GM19395 (cell line): ENCODE measurements at regions not wholly inside any gene's neighbourhood (a gene's known extent, or its start where the extent isn't known, plus 50 kb on each side); places are given as distances from the start of the nearest gene placed in this dataset.
"Not testable (repeated sequence)": the region's sequence is repeated elsewhere in the genome, so short reads cannot be mapped to it uniquely, and the experiment has no call there.

Experiments
- ATAC-seq: cut with Tn5 transposase; IDR thresholded peaks from one replicate; pipeline ENCODE4 v1.9.1; 2021; ENCODE audit warnings: mild to moderate bottlenecking, moderate library complexity; ENCODE audit not compliant: unreplicated experiment

GRCh38 chr6:14472255-14472985 lies 354.8 kb downstream of the CD83 start:
- ATAC-seq: no peak

- no peak for ATAC-seq
These were observed 355.4 kb downstream of the CD83 start for GRCh38 chr6:14472986-14473337.

GRCh38 chr6:14474816-14475215 lies 357.2 kb downstream of the CD83 start:
- no peak for ATAC-seq

- no peak for ATAC-seq
These were observed 357.7 kb downstream of the CD83 start for GRCh38 chr6:14475306-14475705.

GRCh38 chr6:14476793-14477531 lies 359.4 kb downstream of the CD83 start:
- ATAC-seq: no peak

GRCh38 chr6:14477559-14477958 lies 360.0 kb downstream of the CD83 start:
- no peak for ATAC-seq

- no peak for ATAC-seq
These were observed 361.0 kb downstream of the CD83 start for GRCh38 chr6:14478381-14479225.

- not testable (repeated sequence) for ATAC-seq
These were observed 364.4 kb downstream of the CD83 start for GRCh38 chr6:14481946-14482345.

GRCh38 chr6:14487625-14488024 lies 370.1 kb downstream of the CD83 start:
- no peak for ATAC-seq

- no peak for ATAC-seq
These were observed 370.6 kb downstream of the CD83 start for GRCh38 chr6:14488180-14488579.

GRCh38 chr6:14489445-14489844 lies 371.9 kb downstream of the CD83 start:
- no peak for ATAC-seq

- ATAC-seq: no peak
These were observed 381.2 kb downstream of the CD83 start for GRCh38 chr6:14498748-14499147.

- no peak for ATAC-seq
These were observed 381.7 kb downstream of the CD83 start for GRCh38 chr6:14499309-14499708.

- no peak for ATAC-seq
These were observed 382.3 kb downstream of the CD83 start for GRCh38 chr6:14499841-14500240.

GRCh38 chr6:14500809-14501208 lies 383.2 kb downstream of the CD83 start:
- no peak for ATAC-seq

GRCh38 chr6:14501240-14501639 lies 383.7 kb downstream of the CD83 start:
- ATAC-seq: no peak

- no peak for ATAC-seq
These were observed 384.3 kb downstream of the CD83 start for GRCh38 chr6:14501914-14502313.

GRCh38 chr6:14502551-14502950 lies 385.0 kb downstream of the CD83 start:
- ATAC-seq: no peak

GRCh38 chr6:14505401-14505800 lies 387.8 kb downstream of the CD83 start:
- no peak for ATAC-seq

GRCh38 chr6:14506656-14507246 lies 389.2 kb downstream of the CD83 start:
- no peak for ATAC-seq

- no peak for ATAC-seq
These were observed 391.5 kb downstream of the CD83 start for GRCh38 chr6:14509120-14509519.
